NCI-H345 treated with DMSO at 0.1 percent for 48 hours (cell line): ENCODE measurements at regions not wholly inside any gene's neighbourhood (a gene's known extent, or its start where the extent isn't known, plus 50 kb on each side); places are given as distances from the start of the nearest gene placed in this dataset.

Experiments
- DNase-seq: peaks from one replicate; lab custom pipeline; 2025; ENCODE audit not compliant: unreplicated experiment; lab: John Stamatoyannopoulos, UW

GRCh38 chr14:54306806-54307205 is 90.0 kb upstream of the CDKN3 start:
- DNase-seq = no peak

GRCh38 chr14:54309615-54310014 is 87.2 kb upstream of the CDKN3 start:
- no peak for DNase-seq

- DNase-seq = no peak
Measured at GRCh38 chr14:54310151-54310850, 86.5 kb upstream of the CDKN3 start.

- no peak for DNase-seq
Measured at GRCh38 chr14:54310851-54311228, 86.0 kb upstream of the CDKN3 start.

GRCh38 chr14:54312166-54312801 is 84.5 kb upstream of the CDKN3 start:
- DNase-seq = no peak

- no peak for DNase-seq
Measured at GRCh38 chr14:54314365-54315104, 82.3 kb upstream of the CDKN3 start.

GRCh38 chr14:54316652-54317051 is 80.2 kb upstream of the CDKN3 start:
- no peak for DNase-seq

GRCh38 chr14:54317391-54317790 is 79.4 kb upstream of the CDKN3 start:
- no peak for DNase-seq

GRCh38 chr14:54322246-54322645 is 74.6 kb upstream of the CDKN3 start:
- DNase-seq = no peak

- DNase-seq = no peak
Measured at GRCh38 chr14:54322701-54323337, 74.0 kb upstream of the CDKN3 start.

GRCh38 chr14:54325766-54326165 is 71.0 kb upstream of the CDKN3 start:
- DNase-seq = no peak

- DNase-seq = no peak
Measured at GRCh38 chr14:54329082-54329695, 67.6 kb upstream of the CDKN3 start.

- DNase-seq = no peak
Measured at GRCh38 chr14:54330876-54331275, 65.9 kb upstream of the CDKN3 start.

- DNase-seq = no peak
Measured at GRCh38 chr14:54331516-54331915, 65.3 kb upstream of the CDKN3 start.

GRCh38 chr14:54332490-54332889 is 64.3 kb upstream of the CDKN3 start:
- no peak for DNase-seq

- DNase-seq = no peak
Measured at GRCh38 chr14:54333511-54333910, 63.3 kb upstream of the CDKN3 start.

- no peak for DNase-seq
Measured at GRCh38 chr14:54335569-54336155, 61.1 kb upstream of the CDKN3 start.

GRCh38 chr14:54337314-54337713 is 59.5 kb upstream of the CDKN3 start:
- no peak for DNase-seq

GRCh38 chr14:54338696-54339317 is 58.0 kb upstream of the CDKN3 start:
- no peak for DNase-seq

GRCh38 chr14:54339771-54340170 is 57.0 kb upstream of the CDKN3 start:
- no peak for DNase-seq
